CD4-positive, alpha-beta memory T cell (primary cell): ENCODE measurements at regions not wholly inside any gene's neighbourhood (a gene's known extent, or its start where the extent isn't known, plus 50 kb on each side); places are given as distances from the start of the nearest gene placed in this dataset.

Experiments used
- CTCF ChIA-PET: fragments of 350-600 bp; sonication (Branson Sonifier 250); formaldehyde crosslinking; loops from one replicate; lab custom pipeline; 2021; ENCODE audit warnings: inconsistent platforms; ENCODE audit not compliant: partially characterized antibody; lab: Charles Lee
- POLR2A ChIA-PET: fragments of 350-600 bp; sonication (Branson Sonifier 250); formaldehyde crosslinking; loops from one replicate; lab custom pipeline; 2021; ENCODE audit not compliant: partially characterized antibody; lab: Charles Lee
- DNase-seq, 5 donors: peaks; one replicate each; pipeline versions ENCODE4 v3.0.0 to v3.0.0-alpha.2; 2020 to 2022; ENCODE audit warnings: mixed read lengths in 1 of 5
- H3K27ac ChIP-seq: one replicate; pipeline ENCODE4 v1.7.0; 2013; ENCODE audit warnings: low read depth, low read length
- H3K27me3 ChIP-seq: 2 replicates; pipeline ENCODE4 v1.7.0; 2013; ENCODE audit warnings: mild to moderate bottlenecking, low read length, moderate library complexity; ENCODE audit not compliant: insufficient read depth
- H3K36me3 ChIP-seq: 2 replicates; pipeline ENCODE4 v1.7.0; 2013; ENCODE audit warnings: mild to moderate bottlenecking, low read length, moderate library complexity; ENCODE audit not compliant: insufficient read depth
- H3K4me1 ChIP-seq: 2 replicates; pipeline ENCODE4 v1.7.0; 2013; ENCODE audit warnings: mild to moderate bottlenecking, low read length, moderate library complexity; ENCODE audit not compliant: insufficient read depth
- H3K4me3 ChIP-seq, 2 donors: one replicate each; pipeline ENCODE4 v1.7.0; 2013; ENCODE audit warnings: low read length in 2 of 2, mild to moderate bottlenecking in 1 of 2
- H3K9me3 ChIP-seq, 2 donors: one replicate each; pipeline ENCODE4 v1.7.0; 2013; ENCODE audit warnings: low read length in 2 of 2, control low read depth in 1 of 2; ENCODE audit not compliant: control insufficient read depth in 1 of 2
- H3K27ac Mint-ChIP-seq, 7 donors: one replicate each; pipeline ENCODE4 v1.8.0; 2020 to 2021; ENCODE audit warnings: mixed read lengths in 7 of 7, mild to moderate bottlenecking in 6 of 7, inconsistent platforms in 3 of 7, moderate library complexity in 3 of 7
- H3K27me3 Mint-ChIP-seq, 2 donors: one replicate each; pipeline ENCODE4 v1.8.0; 2020 to 2021; ENCODE audit warnings: mixed read lengths in 2 of 2
- H3K36me3 Mint-ChIP-seq, 2 donors: one replicate each; pipeline ENCODE4 v1.8.0; 2020 to 2021; ENCODE audit warnings: mixed read lengths in 2 of 2, inconsistent platforms in 1 of 2, mild to moderate bottlenecking in 1 of 2
- H3K4me1 Mint-ChIP-seq, 4 donors: one replicate each; pipeline ENCODE4 v1.8.0; 2020 to 2021; ENCODE audit warnings: mixed read lengths in 4 of 4, mild to moderate bottlenecking in 1 of 4
- H3K4me3 Mint-ChIP-seq, 8 donors: one replicate each; pipeline ENCODE4 v1.8.0; 2020 to 2021; ENCODE audit warnings: mixed read lengths in 8 of 8, mild to moderate bottlenecking in 7 of 8, moderate library complexity in 6 of 8, inconsistent platforms in 3 of 8
- H3K9me3 Mint-ChIP-seq, 8 donors: one replicate each; pipeline ENCODE4 v1.8.0; 2020 to 2021; ENCODE audit warnings: mixed read lengths in 8 of 8, mild to moderate bottlenecking in 5 of 8, inconsistent platforms in 3 of 8, moderate library complexity in 1 of 8
- intact Hi-C: fragments of 100-400 bp; cut with micrococcal nuclease; formaldehyde crosslinking; loops from one replicate; pipeline ENCODE4 v1.15.1; 2023

- ChIA-PET CTCF (interaction anchor here (1.0 to 4.6 kb wide), 3 partner anchors 460 to 612 kb away, joined by 3 to 18 read pairs (median 8); no protein-coding TSS in a partner anchor), POLR2A (no interaction called here)
- peaks cover 10 to 14% of the 10 kb centered on the region in 2 donors for H3K27me3 Mint-ChIP-seq
- H3K27me3 ChIP-seq: peaks cover 11% of the 10 kb centered on the region
- no peaks in the 10 kb centered on the region for H3K36me3 ChIP-seq
- H3K9me3 Mint-ChIP-seq: no peaks in the 10 kb centered on the region
- no peaks in the 10 kb centered on the region for H3K9me3 ChIP-seq
- H3K4me3 Mint-ChIP-seq: no peak overlapping the region
- H3K27ac ChIP-seq: no peak overlapping the region
- H3K4me1 Mint-ChIP-seq: no peaks in the 10 kb centered on the region
- intact Hi-C loops: no loop called here
- no peak overlapping the region for H3K4me3 ChIP-seq
- H3K36me3 Mint-ChIP-seq: no peaks in the 10 kb centered on the region
- H3K27ac Mint-ChIP-seq: no peak overlapping the region
- no peak for DNase-seq
- H3K4me1 ChIP-seq: peaks cover 3% of the 10 kb centered on the region
Observed at GRCh38 chr2:235133837-235134236, 182.0 kb downstream of the SH3BP4 start.

GRCh38 chr2:235134420-235134819 is 182.6 kb downstream of the SH3BP4 start:
- Mint-ChIP-seq H3K9me3 (no peaks in the 10 kb centered on the region), H3K27ac (no peak overlapping the region), H3K4me3 (no peak overlapping the region), H3K36me3 (no peaks in the 10 kb centered on the region), H3K27me3 (peaks cover 10 to 14% of the 10 kb centered on the region in 2 donors), H3K4me1 (no peaks in the 10 kb centered on the region)
- ChIA-PET CTCF (interaction anchor here (1.0 to 4.6 kb wide), 4 partner anchors 10 to 612 kb away, joined by 3 to 18 read pairs (median 6); no protein-coding TSS in a partner anchor), POLR2A (no interaction called here)
- H3K27me3 ChIP-seq: peaks cover 11% of the 10 kb centered on the region
- no peaks in the 10 kb centered on the region for H3K36me3 ChIP-seq
- peaks cover 3% of the 10 kb centered on the region for H3K4me1 ChIP-seq
- no peak for DNase-seq
- H3K9me3 ChIP-seq: no peaks in the 10 kb centered on the region
- H3K27ac ChIP-seq: no peak overlapping the region
- H3K4me3 ChIP-seq: no peak overlapping the region
- intact Hi-C loops: no loop called here

- ChIA-PET POLR2A (no interaction called here), CTCF (interaction anchor here (1.7 to 4.6 kb wide), 5 partner anchors 9 to 611 kb away, joined by 3 to 18 read pairs (median 4); no protein-coding TSS in a partner anchor)
- DNase-seq: no peak
- Histone ChIP-seq H3K4me3 (no peak overlapping the region), H3K36me3 (no peaks in the 10 kb centered on the region), H3K4me1 (peaks cover 3% of the 10 kb centered on the region), H3K9me3 (no peaks in the 10 kb centered on the region), H3K27me3 (peaks cover 11% of the 10 kb centered on the region), H3K27ac (no peak overlapping the region)
- peaks cover 10 to 14% of the 10 kb centered on the region in 2 donors for H3K27me3 Mint-ChIP-seq
- no peaks in the 10 kb centered on the region for H3K36me3 Mint-ChIP-seq
- H3K4me3 Mint-ChIP-seq: no peak overlapping the region
- no peak overlapping the region for H3K27ac Mint-ChIP-seq
- H3K4me1 Mint-ChIP-seq: no peaks in the 10 kb centered on the region
- no peaks in the 10 kb centered on the region for H3K9me3 Mint-ChIP-seq
- intact Hi-C loops: no loop called here
Observed at GRCh38 chr2:235135195-235135965, 183.6 kb downstream of the SH3BP4 start.

GRCh38 chr2:235135990-235136561 is 184.3 kb downstream of the SH3BP4 start:
- POLR2A ChIA-PET: no interaction called here
- Mint-ChIP-seq H3K9me3 (no peaks in the 10 kb centered on the region), H3K4me1 (no peaks in the 10 kb centered on the region), H3K27me3 (peaks cover 10 to 11% of the 10 kb centered on the region in 2 donors), H3K27ac (no peak overlapping the region), H3K4me3 (no peak overlapping the region), H3K36me3 (no peaks in the 10 kb centered on the region)
- intact Hi-C loops: no loop called here
- H3K4me3 ChIP-seq: no peak overlapping the region
- no peaks in the 10 kb centered on the region for H3K9me3 ChIP-seq
- peaks cover 3% of the 10 kb centered on the region for H3K4me1 ChIP-seq
- DNase-seq: peak in 4 of 5 donors; percentile 7 to 28 (median 10)
- H3K27me3 ChIP-seq: peaks cover 11% of the 10 kb centered on the region
- H3K27ac ChIP-seq: no peak overlapping the region
- CTCF ChIA-PET: interaction anchor here (1.7 to 4.6 kb wide), 5 partner anchors 8 to 610 kb away, joined by 3 to 18 read pairs (median 4); no protein-coding TSS in a partner anchor
- H3K36me3 ChIP-seq: no peaks in the 10 kb centered on the region

- Mint-ChIP-seq H3K4me3 (no peak overlapping the region), H3K27me3 (peaks cover 8 to 9% of the 10 kb centered on the region in 2 donors), H3K4me1 (no peaks in the 10 kb centered on the region), H3K9me3 (no peaks in the 10 kb centered on the region), H3K36me3 (no peaks in the 10 kb centered on the region), H3K27ac (no peak overlapping the region)
- H3K27me3 ChIP-seq: peaks cover 7% of the 10 kb centered on the region
- ChIA-PET CTCF (interaction anchor here (0.8 to 3.4 kb wide), 4 partner anchors 8 to 608 kb away, joined by 3 to 13 read pairs (median 4); no protein-coding TSS in a partner anchor), POLR2A (no interaction called here)
- no peak for DNase-seq
- intact Hi-C loops: no loop called here
- no peak overlapping the region for H3K4me3 ChIP-seq
- H3K4me1 ChIP-seq: peaks cover 3% of the 10 kb centered on the region
- H3K36me3 ChIP-seq: no peaks in the 10 kb centered on the region
- H3K9me3 ChIP-seq: no peaks in the 10 kb centered on the region
- H3K27ac ChIP-seq: no peak overlapping the region
Observed at GRCh38 chr2:235138339-235138738, 186.5 kb downstream of the SH3BP4 start.

- no peaks in the 10 kb centered on the region for H3K9me3 Mint-ChIP-seq
- intact Hi-C loops: no loop called here
- CTCF ChIA-PET: no interaction called here
Observed at GRCh38 chr2:235139956-235140800, 188.4 kb downstream of the SH3BP4 start.

GRCh38 chr2:235140801-235141081 is 188.9 kb downstream of the SH3BP4 start:
- Mint-ChIP-seq H3K4me1 (no peaks in the 10 kb centered on the region), H3K9me3 (no peaks in the 10 kb centered on the region), H3K36me3 (no peaks in the 10 kb centered on the region), H3K27ac (no peak overlapping the region), H3K27me3 (peaks cover 6 to 10% of the 10 kb centered on the region in 2 donors), H3K4me3 (no peak overlapping the region)
- no peak overlapping the region for H3K27ac ChIP-seq
- intact Hi-C loops: no loop called here
- H3K4me3 ChIP-seq: no peak overlapping the region
- H3K4me1 ChIP-seq: peaks cover 3% of the 10 kb centered on the region
- CTCF ChIA-PET: no interaction called here
- no peaks in the 10 kb centered on the region for H3K36me3 ChIP-seq
- H3K9me3 ChIP-seq: no peaks in the 10 kb centered on the region
- DNase-seq: no peak
- H3K27me3 ChIP-seq: no peaks in the 10 kb centered on the region
- POLR2A ChIA-PET: no interaction called here

More at GRCh38 chr2:235139956-235140800, 188.4 kb downstream of the SH3BP4 start:
- Histone ChIP-seq H3K27ac (no peak overlapping the region), H3K4me1 (peaks cover 3% of the 10 kb centered on the region), H3K36me3 (no peaks in the 10 kb centered on the region), H3K9me3 (no peaks in the 10 kb centered on the region), H3K4me3 (no peak overlapping the region), H3K27me3 (peaks cover 5% of the 10 kb centered on the region)
- Mint-ChIP-seq H3K27me3 (peaks cover 6 to 11% of the 10 kb centered on the region in 2 donors), H3K4me1 (no peaks in the 10 kb centered on the region), H3K4me3 (no peak overlapping the region), H3K27ac (no peak overlapping the region), H3K36me3 (no peaks in the 10 kb centered on the region)
- no peak for DNase-seq
- POLR2A ChIA-PET: no interaction called here
